Endothelial cell of umbilical vein (primary cell): ENCODE measurements at regions not wholly inside any gene's neighbourhood (a gene's known extent, or its start where the extent isn't known, plus 50 kb on each side); places are given as distances from the start of the nearest gene placed in this dataset.

Experiments used
- BruUV-seq: library from RNA; stranded (reverse); fragments of 400-500 nt; replicated peaks from 2 replicates; lab custom pipeline; 2021; lab: Mats Ljungman, UMichigan
- CTCF ChIA-PET: fragments of 300-600, 350-600 bp; sonication (Branson Sonifier 250); formaldehyde crosslinking; loops from one replicate; lab custom pipeline; 2021; ENCODE audit warnings: antibody characterized with exemption, inconsistent platforms; lab: Charles Lee
- POLR2A ChIA-PET: fragments of 300-600, 350-600 bp; sonication (Branson Sonifier 250); formaldehyde crosslinking; loops from one replicate; lab custom pipeline; 2021; ENCODE audit warnings: antibody characterized with exemption, inconsistent platforms; lab: Charles Lee
- DNase-seq: peaks from one replicate; pipeline ENCODE4 v3.0.0-alpha.2; 2011; ENCODE audit warnings: low read depth, low spot score
- FAIRE-seq: peaks from 2 replicates; lab custom pipeline; 2011; peaks lifted over from hg19 to GRCh38; lab: Jason Lieb, UNC
- H2AFZ ChIP-seq: 2 replicates; pipeline ENCODE4 v1.6.0; 2012; ENCODE audit warnings: low read depth, low read length, control low read depth, inconsistent platforms
- H3K27ac ChIP-seq: 2 replicates; pipeline ENCODE4 v1.5.1; 2011; ENCODE audit warnings: low read depth, mild to moderate bottlenecking, control low read depth, low read length, moderate library complexity; ENCODE audit not compliant: insufficient read depth
- H3K27me3 ChIP-seq, 2 experiments: 2 replicates each; pipeline versions ENCODE4 v1.6.0 to v1.6.1; 2011; ENCODE audit warnings: low read length in 2 of 2, mixed read lengths in 1 of 2; ENCODE audit not compliant: control insufficient read depth in 2 of 2, insufficient read depth in 2 of 2
- H3K36me3 ChIP-seq, 2 experiments: 2 replicates in 1 of 2; 3 replicates in 1 of 2; pipeline ENCODE4 v1.5.1; 2011; ENCODE audit warnings: low read length in 2 of 2, mild to moderate bottlenecking in 1 of 2, moderate library complexity in 1 of 2; ENCODE audit not compliant: control insufficient read depth in 2 of 2, insufficient read depth in 2 of 2; ENCODE audit errors: extremely low read depth in 1 of 2
- H3K4me1 ChIP-seq: 3 replicates; pipeline ENCODE4 v1.5.1; 2011; ENCODE audit warnings: mild to moderate bottlenecking, low read length; ENCODE audit not compliant: control insufficient read depth, insufficient read depth; ENCODE audit errors: extremely low read depth
- H3K4me2 ChIP-seq: 2 replicates; pipeline ENCODE4 v1.6.1; 2011; ENCODE audit warnings: low read length, control low read depth, mixed read lengths; ENCODE audit not compliant: insufficient read depth
- H3K4me3 ChIP-seq, 3 experiments: fragments of 200-600 bp in 1 of 3; sonication (generic), shearing (Covaris generic) in 1 of 3; replicated peaks in 1 of 3; 2 replicates each; pipeline ENCODE4 v1.5.1; 2011 to 2016; ENCODE audit warnings: control low read depth in 3 of 3, low read length in 3 of 3, mild to moderate bottlenecking in 2 of 3, inconsistent platforms in 1 of 3, low read depth in 1 of 3, moderate library complexity in 1 of 3; ENCODE audit not compliant: insufficient read depth in 1 of 3
- H3K79me2 ChIP-seq: 2 replicates; pipeline ENCODE4 v1.6.0; 2012; ENCODE audit warnings: low read length, inconsistent platforms; ENCODE audit not compliant: control insufficient read depth, insufficient read depth
- H3K9ac ChIP-seq: replicated peaks from 2 replicates; pipeline ENCODE3; 2011; ENCODE audit warnings: low read length, control low read depth; ENCODE audit not compliant: insufficient read depth; ENCODE audit errors: extremely low read depth
- H3K9me1 ChIP-seq: replicated peaks from 3 replicates; pipeline ENCODE4 v1.6.0; 2011; ENCODE audit warnings: mild to moderate bottlenecking, low read length; ENCODE audit not compliant: control insufficient read depth, insufficient read depth; ENCODE audit errors: extremely low read depth
- H3K9me3 ChIP-seq: replicated peaks from 2 replicates; pipeline ENCODE4 v1.5.1; 2012; ENCODE audit warnings: low read length, inconsistent platforms; ENCODE audit not compliant: control insufficient read depth, insufficient read depth
- H4K20me1 ChIP-seq: replicated peaks from 2 replicates; pipeline ENCODE3; 2011; ENCODE audit warnings: mild to moderate bottlenecking, low read length; ENCODE audit not compliant: control insufficient read depth, insufficient read depth; ENCODE audit errors: extremely low read depth
- CTCF ChIP-seq, 2 donors: IDR thresholded peaks; 1 replicate in 1 of 2; 2 replicates in 1 of 2; pipeline ENCODE4 v1.5.1; 2011; ENCODE audit warnings: low read length in 2 of 2, mild to moderate bottlenecking in 2 of 2, moderate library complexity in 2 of 2, control low read depth in 1 of 2, inconsistent platforms in 1 of 2, low read depth in 1 of 2; ENCODE audit not compliant: insufficient read depth in 1 of 2; ENCODE audit errors: extremely low read depth in 1 of 2
- EZH2 ChIP-seq: IDR thresholded peaks from 2 replicates; pipeline ENCODE4 v1.6.1; 2012; ENCODE audit warnings: borderline replicate concordance, low read depth, mild to moderate bottlenecking, moderate library complexity, low read length, inconsistent platforms; ENCODE audit not compliant: severe bottlenecking
- FOS ChIP-seq: IDR thresholded peaks from 2 replicates; pipeline ENCODE4 v1.6.1; 2011; ENCODE audit warnings: mild to moderate bottlenecking, low read length, moderate library complexity, borderline replicate concordance; ENCODE audit not compliant: insufficient read depth
- JUN ChIP-seq: IDR thresholded peaks from 2 replicates; pipeline ENCODE4 v1.6.1; 2011; ENCODE audit warnings: borderline replicate concordance, low read depth; ENCODE audit not compliant: insufficient read length, insufficient read depth
- MAX ChIP-seq: IDR thresholded peaks from 2 replicates; pipeline ENCODE4 v1.6.1; 2011; ENCODE audit not compliant: insufficient read depth, insufficient read length
- POLR2A ChIP-seq: IDR thresholded peaks from 2 replicates; pipeline ENCODE4 v1.6.1; 2012; ENCODE audit warnings: low read depth, mild to moderate bottlenecking, control low read depth, low read length
- POLR2AphosphoS5 ChIP-seq: IDR thresholded peaks from 2 replicates; pipeline ENCODE4 v1.6.1; 2012; ENCODE audit warnings: low read depth, mild to moderate bottlenecking, control low read depth, low read length, moderate library complexity; ENCODE audit not compliant: insufficient read depth
- dilution Hi-C: fragments of 300-500 bp; cut with MboI; formaldehyde crosslinking; loops from one replicate; pipeline ENCODE4 v1.15.0; 2019; ENCODE audit warnings: low sequenced_read_pairs; ENCODE audit not compliant: extremely low pct_ligation_motif_present
- intact Hi-C: fragments of 100-400 bp; cut with micrococcal nuclease; formaldehyde crosslinking; loops from one replicate; pipeline ENCODE4 v1.10.0; 2022

- Histone ChIP-seq H3K9ac (no peak overlapping the region), H3K4me3 (no peak overlapping the region), H3K4me1 (no peaks in the 10 kb centered on the region), H3K27me3 (no peaks in the 10 kb centered on the region), H3K79me2 (no peaks in the 10 kb centered on the region), H2AFZ (no peak overlapping the region), H3K9me1 (no peaks in the 10 kb centered on the region), H3K4me2 (no peak overlapping the region), H3K27ac (no peak overlapping the region), H4K20me1 (no peaks in the 10 kb centered on the region), H3K9me3 (no peaks in the 10 kb centered on the region), H3K36me3 (no peaks in the 10 kb centered on the region)
- dilution Hi-C loops: no loop called here
- TF ChIP-seq JUN (no peak), EZH2 (no peak), CTCF (IDR thresholded peaks at IDR 0.05; ENCODE audit: extremely low read depth in 1 of 2, insufficient read depth in 1 of 2, low read depth in 1 of 2, low read length in 2 of 2) (no peak), MAX (no peak)
- intact Hi-C loops: no loop called here
- ChIA-PET POLR2A (no interaction called here), CTCF (no interaction called here)
- DNase-seq: no peak
- no TSS peak for BruUV-seq
- no peak for FAIRE-seq
Observed at GRCh38 chr6:1244278-1244677, 67.6 kb upstream of the FOXQ1 start.

GRCh38 chr6:1242446-1242845, 69.5 kb upstream of the FOXQ1 start:
- Histone ChIP-seq H3K79me2 (no peaks in the 10 kb centered on the region), H3K9ac (no peak overlapping the region), H3K4me1 (no peaks in the 10 kb centered on the region), H3K9me3 (no peaks in the 10 kb centered on the region), H3K27me3 (no peaks in the 10 kb centered on the region), H2AFZ (no peak overlapping the region), H3K27ac (no peak overlapping the region), H3K4me3 (no peak overlapping the region), H3K9me1 (no peaks in the 10 kb centered on the region), H3K4me2 (no peak overlapping the region), H4K20me1 (no peaks in the 10 kb centered on the region), H3K36me3 (no peaks in the 10 kb centered on the region)
- intact Hi-C loops (no loop called here), dilution Hi-C loops (no loop called here)
- ChIA-PET POLR2A (no interaction called here), CTCF (no interaction called here)
- FAIRE-seq (no peak), DNase-seq (no peak)
- BruUV-seq: no TSS peak
- TF ChIP-seq CTCF (IDR thresholded peaks at IDR 0.05; ENCODE audit: extremely low read depth in 1 of 2, insufficient read depth in 1 of 2, low read depth in 1 of 2, low read length in 2 of 2) (no peak), POLR2AphosphoS5 (no peak), JUN (no peak), POLR2A (no peak), FOS (no peak)
